ENCODE measurements at regions not wholly inside any gene's neighbourhood (a gene's known extent, or its start where the extent isn't known, plus 50 kb on each side); places are given as distances from the start of the nearest gene placed in this dataset.

DNA sequence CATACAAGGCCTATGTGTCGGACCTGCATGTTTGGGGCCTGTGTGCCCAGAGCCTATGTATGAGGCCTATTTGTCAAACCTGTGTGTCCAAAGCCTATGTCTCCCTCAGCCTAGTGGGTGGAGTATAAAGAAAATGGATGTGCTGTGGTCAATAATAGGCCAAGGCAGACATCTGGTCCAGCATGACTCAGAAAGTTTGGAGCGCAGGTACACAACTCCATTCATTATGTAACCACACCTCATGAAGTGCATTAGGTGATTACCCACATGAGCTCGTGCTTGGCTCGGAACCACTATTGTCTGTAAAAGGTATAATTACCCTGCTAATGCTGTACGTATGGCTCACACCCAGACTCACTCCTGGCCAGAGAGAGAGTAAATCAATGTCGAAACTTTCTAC lies 302.4 kb upstream of the POU3F2 start:
- Histone ChIP-seq H3K4me3 (ENCODE audit: low read depth, low read length) (no peak overlapping the region), H3K36me3 (ENCODE audit: control insufficient read depth, insufficient read depth, low read length) (no peaks in the 10 kb centered on the region), H3K27me3 (ENCODE audit: control insufficient read depth, insufficient read depth, low read length) (no peaks in the 10 kb centered on the region), H3K27ac (ENCODE audit: insufficient read depth, low read length, poor library complexity, severe bottlenecking) (no peak overlapping the region), H3K9me3 (ENCODE audit: control insufficient read depth in 2 of 2, low read length in 2 of 2) (no peaks in the 10 kb centered on the region), H3K4me1 (ENCODE audit: control insufficient read depth, insufficient read depth, low read length, poor library complexity, severe bottlenecking) (no peaks in the 10 kb centered on the region)
- Mint-ChIP-seq H3K4me3 (no peak overlapping the region), H3K27me3 (no peaks in the 10 kb centered on the region), H3K36me3 (no peaks in the 10 kb centered on the region), H3K27ac (no peak overlapping the region), H3K9me3 (peaks cover 0 to 8% (median 3%) of the 10 kb centered on the region in 7 donors), H3K4me1 (no peaks in the 10 kb centered on the region)
- ATAC-seq (ENCODE audit: low read depth in 2 of 2): no peak
- DNase-seq: no peak

DNA sequence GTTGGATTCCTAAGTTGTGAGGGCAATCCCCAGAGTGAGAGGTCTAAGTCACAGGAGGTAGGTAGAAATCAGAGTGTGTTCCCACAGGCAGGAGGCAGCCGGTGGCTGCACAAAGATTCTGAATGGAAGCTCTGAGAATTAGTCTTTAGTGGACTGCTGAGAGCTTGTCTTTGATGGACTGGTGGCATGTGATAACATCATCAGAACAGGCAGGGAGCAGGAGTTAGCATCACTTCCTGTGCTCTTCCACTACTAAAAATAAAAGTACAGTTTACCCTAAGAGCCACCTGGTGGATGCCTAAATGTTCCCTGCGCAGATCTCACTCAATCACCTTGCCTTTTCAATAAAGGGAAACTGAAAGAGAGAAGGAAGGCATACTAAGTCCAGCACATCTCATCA lies 294.6 kb upstream of the POU3F2 start:
- no peaks in the 10 kb centered on the region for H3K9me3 ChIP-seq (ENCODE audit: control insufficient read depth in 2 of 2, low read length in 2 of 2)
- H3K9me3 Mint-ChIP-seq: peaks cover 0 to 6% (median 0%) of the 10 kb centered on the region in 7 donors
- H3K4me1 Mint-ChIP-seq: no peaks in the 10 kb centered on the region
- H3K4me3 Mint-ChIP-seq: no peak overlapping the region
- H3K27ac ChIP-seq (ENCODE audit: insufficient read depth, low read length, poor library complexity, severe bottlenecking): no peak overlapping the region
- H3K4me1 ChIP-seq (ENCODE audit: control insufficient read depth, insufficient read depth, low read length, poor library complexity, severe bottlenecking): no peaks in the 10 kb centered on the region
- DNase-seq (no peak), ATAC-seq (ENCODE audit: low read depth in 2 of 2) (no peak)
- H3K36me3 ChIP-seq (ENCODE audit: control insufficient read depth, insufficient read depth, low read length): no peaks in the 10 kb centered on the region
- no peaks in the 10 kb centered on the region for H3K36me3 Mint-ChIP-seq
- H3K4me3 ChIP-seq (ENCODE audit: low read depth, low read length): no peak overlapping the region
- H3K27me3 Mint-ChIP-seq: no peaks in the 10 kb centered on the region
- H3K27ac Mint-ChIP-seq: no peak overlapping the region
- no peaks in the 10 kb centered on the region for H3K27me3 ChIP-seq (ENCODE audit: control insufficient read depth, insufficient read depth, low read length)

GRCh38 chr6:98546376-98546775 lies 288.0 kb upstream of the POU3F2 start:
- Histone ChIP-seq H3K4me3 (ENCODE audit: low read depth, low read length) (no peak overlapping the region), H3K4me1 (ENCODE audit: control insufficient read depth, insufficient read depth, low read length, poor library complexity, severe bottlenecking) (no peaks in the 10 kb centered on the region), H3K27ac (ENCODE audit: insufficient read depth, low read length, poor library complexity, severe bottlenecking) (no peak overlapping the region), H3K27me3 (ENCODE audit: control insufficient read depth, insufficient read depth, low read length) (no peaks in the 10 kb centered on the region), H3K9me3 (ENCODE audit: control insufficient read depth in 2 of 2, low read length in 2 of 2) (no peaks in the 10 kb centered on the region), H3K36me3 (ENCODE audit: control insufficient read depth, insufficient read depth, low read length) (no peaks in the 10 kb centered on the region)
- no peaks in the 10 kb centered on the region for H3K4me1 Mint-ChIP-seq
- peaks cover 0 to 6% (median 0%) of the 10 kb centered on the region in 7 donors for H3K9me3 Mint-ChIP-seq
- no peaks in the 10 kb centered on the region for H3K36me3 Mint-ChIP-seq
- no peak for DNase-seq
- H3K27me3 Mint-ChIP-seq: no peaks in the 10 kb centered on the region
- ATAC-seq (ENCODE audit: low read depth in 2 of 2): no peak
- no peak overlapping the region for H3K4me3 Mint-ChIP-seq
- no peak overlapping the region for H3K27ac Mint-ChIP-seq

DNA sequence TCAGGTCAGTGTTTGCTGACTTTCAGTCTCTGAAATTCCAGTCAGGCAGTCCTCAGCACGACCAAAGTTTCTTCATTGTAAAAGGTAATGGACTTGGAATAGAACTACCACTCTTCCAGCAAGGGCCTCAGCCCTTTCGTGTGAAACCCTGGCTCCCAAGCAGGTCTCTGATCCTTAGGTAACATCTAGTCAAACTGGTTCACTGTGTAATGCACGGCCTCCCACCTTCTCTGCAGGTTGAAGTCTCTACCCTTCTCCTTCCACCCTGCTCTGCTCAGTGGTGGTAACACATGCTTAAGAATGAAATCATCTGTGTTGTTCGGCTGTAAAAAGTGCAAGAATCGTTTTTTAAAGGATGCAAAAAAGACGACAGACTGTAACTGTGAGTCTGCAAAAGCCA lies 287.2 kb upstream of the POU3F2 start:
- H3K27me3 Mint-ChIP-seq: no peaks in the 10 kb centered on the region

DNA sequence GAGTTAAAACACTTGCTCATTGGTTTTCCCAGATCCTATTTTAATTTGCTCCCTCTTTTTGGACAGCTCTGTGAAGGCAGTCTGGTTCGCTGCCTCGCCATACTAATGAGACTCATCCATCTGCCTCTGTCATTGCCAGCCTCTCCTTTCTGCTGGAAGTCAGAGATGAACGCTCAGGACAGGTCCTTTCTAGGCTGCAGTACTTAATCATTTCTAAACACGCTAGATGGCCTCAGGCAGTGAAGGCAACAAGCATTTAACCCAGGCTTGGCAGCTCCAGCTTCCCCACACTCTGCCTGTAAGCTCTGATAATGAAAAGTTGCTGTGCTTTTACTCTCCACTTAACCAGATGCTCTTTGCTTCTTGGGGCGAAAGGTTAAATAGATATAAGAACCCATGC lies 286.7 kb upstream of the POU3F2 start:
- ATAC-seq (ENCODE audit: low read depth in 2 of 2): no peak
- Histone ChIP-seq H3K27ac (ENCODE audit: insufficient read depth, low read length, poor library complexity, severe bottlenecking) (no peak overlapping the region), H3K4me3 (ENCODE audit: low read depth, low read length) (no peak overlapping the region), H3K36me3 (ENCODE audit: control insufficient read depth, insufficient read depth, low read length) (no peaks in the 10 kb centered on the region), H3K4me1 (ENCODE audit: control insufficient read depth, insufficient read depth, low read length, poor library complexity, severe bottlenecking) (no peaks in the 10 kb centered on the region), H3K27me3 (ENCODE audit: control insufficient read depth, insufficient read depth, low read length) (no peaks in the 10 kb centered on the region), H3K9me3 (ENCODE audit: control insufficient read depth in 2 of 2, low read length in 2 of 2) (no peaks in the 10 kb centered on the region)
- Mint-ChIP-seq H3K27me3 (no peaks in the 10 kb centered on the region), H3K27ac (no peak overlapping the region), H3K9me3 (peaks cover 0 to 6% (median 1%) of the 10 kb centered on the region in 7 donors), H3K4me3 (no peak overlapping the region), H3K4me1 (no peaks in the 10 kb centered on the region), H3K36me3 (no peaks in the 10 kb centered on the region)
- DNase-seq: no peak

More for the DNA sequence above, 287.2 kb upstream of the POU3F2 start:
- Mint-ChIP-seq H3K27ac (no peak overlapping the region), H3K4me3 (no peak overlapping the region), H3K9me3 (peaks cover 0 to 6% (median 1%) of the 10 kb centered on the region in 7 donors), H3K4me1 (no peaks in the 10 kb centered on the region), H3K36me3 (no peaks in the 10 kb centered on the region)
- Histone ChIP-seq H3K36me3 (ENCODE audit: control insufficient read depth, insufficient read depth, low read length) (no peaks in the 10 kb centered on the region), H3K4me1 (ENCODE audit: control insufficient read depth, insufficient read depth, low read length, poor library complexity, severe bottlenecking) (no peaks in the 10 kb centered on the region), H3K27me3 (ENCODE audit: control insufficient read depth, insufficient read depth, low read length) (no peaks in the 10 kb centered on the region), H3K4me3 (ENCODE audit: low read depth, low read length) (no peak overlapping the region), H3K27ac (ENCODE audit: insufficient read depth, low read length, poor library complexity, severe bottlenecking) (no peak overlapping the region), H3K9me3 (ENCODE audit: control insufficient read depth in 2 of 2, low read length in 2 of 2) (no peaks in the 10 kb centered on the region)
- ATAC-seq (ENCODE audit: low read depth in 2 of 2): no peak
- no peak for DNase-seq

DNA sequence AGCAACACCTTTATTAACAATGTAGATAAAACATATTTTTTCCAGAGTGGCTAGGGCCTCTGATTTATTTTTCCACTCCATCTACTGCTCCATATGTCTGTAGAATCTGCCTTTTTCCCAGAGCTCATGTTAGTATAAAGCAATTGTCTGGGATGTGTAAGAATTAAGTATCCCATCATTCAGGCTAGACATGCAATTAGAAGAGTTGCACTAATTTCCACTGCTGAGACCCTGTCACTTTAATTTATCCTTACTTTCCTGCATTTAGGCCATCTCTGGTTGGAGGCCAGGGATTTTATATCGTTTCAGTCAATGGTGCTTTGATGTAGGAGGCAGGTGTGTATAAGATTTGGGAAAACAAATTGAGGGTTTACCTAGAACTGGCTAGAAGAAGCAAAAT lies 286.1 kb upstream of the POU3F2 start:
- Mint-ChIP-seq H3K27me3 (no peaks in the 10 kb centered on the region), H3K27ac (no peak overlapping the region)

GRCh38 chr6:98560418-98560817 lies 274.0 kb upstream of the POU3F2 start:
- H3K27me3 Mint-ChIP-seq: no peaks in the 10 kb centered on the region
- no peaks in the 10 kb centered on the region for H3K36me3 ChIP-seq (ENCODE audit: control insufficient read depth, insufficient read depth, low read length)
- H3K27ac ChIP-seq (ENCODE audit: insufficient read depth, low read length, poor library complexity, severe bottlenecking): no peak overlapping the region
- H3K27ac Mint-ChIP-seq: no peak overlapping the region
- H3K9me3 ChIP-seq (ENCODE audit: control insufficient read depth in 2 of 2, low read length in 2 of 2): no peaks in the 10 kb centered on the region
- H3K4me3 Mint-ChIP-seq: no peak overlapping the region
- ATAC-seq (ENCODE audit: low read depth in 2 of 2): no peak
- no peak for DNase-seq
- H3K4me1 ChIP-seq (ENCODE audit: control insufficient read depth, insufficient read depth, low read length, poor library complexity, severe bottlenecking): no peaks in the 10 kb centered on the region
- H3K27me3 ChIP-seq (ENCODE audit: control insufficient read depth, insufficient read depth, low read length): no peaks in the 10 kb centered on the region
- H3K4me1 Mint-ChIP-seq: no peaks in the 10 kb centered on the region
- H3K36me3 Mint-ChIP-seq: no peaks in the 10 kb centered on the region
- peaks cover 0 to 4% (median 0%) of the 10 kb centered on the region in 7 donors for H3K9me3 Mint-ChIP-seq
- no peak overlapping the region for H3K4me3 ChIP-seq (ENCODE audit: low read depth, low read length)

More for the DNA sequence above, 286.1 kb upstream of the POU3F2 start:
- no peak overlapping the region for H3K4me3 Mint-ChIP-seq
- no peaks in the 10 kb centered on the region for H3K36me3 Mint-ChIP-seq
- ATAC-seq (ENCODE audit: low read depth in 2 of 2) (no peak), DNase-seq (no peak)
- Histone ChIP-seq H3K4me3 (ENCODE audit: low read depth, low read length) (no peak overlapping the region), H3K27ac (ENCODE audit: insufficient read depth, low read length, poor library complexity, severe bottlenecking) (no peak overlapping the region), H3K27me3 (ENCODE audit: control insufficient read depth, insufficient read depth, low read length) (no peaks in the 10 kb centered on the region), H3K9me3 (ENCODE audit: control insufficient read depth in 2 of 2, low read length in 2 of 2) (no peaks in the 10 kb centered on the region), H3K4me1 (ENCODE audit: control insufficient read depth, insufficient read depth, low read length, poor library complexity, severe bottlenecking) (no peaks in the 10 kb centered on the region), H3K36me3 (ENCODE audit: control insufficient read depth, insufficient read depth, low read length) (no peaks in the 10 kb centered on the region)
- H3K9me3 Mint-ChIP-seq: peaks cover 0 to 6% (median 1%) of the 10 kb centered on the region in 7 donors
- H3K4me1 Mint-ChIP-seq: no peaks in the 10 kb centered on the region

DNA sequence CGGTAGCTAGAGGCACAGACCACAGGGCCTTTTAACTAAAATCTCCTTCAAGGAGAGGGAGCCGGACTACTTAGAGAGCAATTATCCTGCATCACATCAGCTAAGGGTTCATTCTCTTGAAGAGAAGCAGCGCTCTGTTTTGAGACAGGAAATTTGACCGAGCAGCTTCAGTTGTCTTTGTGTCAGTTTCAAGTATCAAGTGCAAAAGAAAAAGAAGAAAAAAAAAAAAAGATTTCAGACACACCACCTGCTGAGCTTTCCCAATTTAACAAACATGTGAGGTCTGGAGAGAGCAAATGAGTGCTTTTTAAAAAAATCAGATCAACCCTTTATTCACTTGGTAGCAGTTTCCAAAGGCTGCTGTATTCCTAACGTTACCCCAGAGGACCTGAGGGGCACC lies 273.5 kb upstream of the POU3F2 start:
- no peaks in the 10 kb centered on the region for H3K27me3 ChIP-seq (ENCODE audit: control insufficient read depth, insufficient read depth, low read length)
- no peaks in the 10 kb centered on the region for H3K36me3 ChIP-seq (ENCODE audit: control insufficient read depth, insufficient read depth, low read length)
- no peak overlapping the region for H3K27ac ChIP-seq (ENCODE audit: insufficient read depth, low read length, poor library complexity, severe bottlenecking)
- H3K4me1 ChIP-seq (ENCODE audit: control insufficient read depth, insufficient read depth, low read length, poor library complexity, severe bottlenecking): no peaks in the 10 kb centered on the region
- ATAC-seq (ENCODE audit: low read depth in 2 of 2): no peak
- Mint-ChIP-seq H3K27ac (no peak overlapping the region), H3K4me1 (no peaks in the 10 kb centered on the region), H3K27me3 (no peaks in the 10 kb centered on the region), H3K4me3 (no peak overlapping the region), H3K9me3 (peaks cover 0 to 4% (median 0%) of the 10 kb centered on the region in 7 donors), H3K36me3 (no peaks in the 10 kb centered on the region)
- no peak overlapping the region for H3K4me3 ChIP-seq (ENCODE audit: low read depth, low read length)
- no peaks in the 10 kb centered on the region for H3K9me3 ChIP-seq (ENCODE audit: control insufficient read depth in 2 of 2, low read length in 2 of 2)
- no peak for DNase-seq

Data from CD4-positive, CD25-positive, alpha-beta regulatory T cell (primary cell).